DND-41 (cell line): ENCODE measurements at regions not wholly inside any gene's neighbourhood (a gene's known extent, or its start where the extent isn't known, plus 50 kb on each side); places are given as distances from the start of the nearest gene placed in this dataset.
A peak's percentile ranks its signal among the peaks of the same experiment; 100 is the strongest.

Experiments
- ATAC-seq: fragments of 200-7000 bp; cut with Tn5 transposase; 3 replicates; pipeline ENCODE4 v1.9.1; 2021; ENCODE audit warnings: low read depth; ENCODE audit not compliant: insufficient read depth
- DNase-seq: peaks from one replicate; pipeline ENCODE4 v3.0.0-alpha.2; 2020
- H2AFZ ChIP-seq: 2 replicates; pipeline ENCODE4 v1.6.0; 2012; ENCODE audit warnings: low read depth, low read length
- H3K27ac ChIP-seq: 2 replicates; pipeline ENCODE4 v1.5.1; 2012; ENCODE audit warnings: low read length, inconsistent platforms
- H3K27me3 ChIP-seq: fragments of 200-600 bp; sonication (generic); 2 replicates; pipeline ENCODE4 v1.6.0; 2012; ENCODE audit warnings: low read length, mild to moderate bottlenecking, inconsistent platforms; ENCODE audit not compliant: insufficient read depth, poor library complexity
- H3K36me3 ChIP-seq: 2 replicates; pipeline ENCODE4 v1.5.1; 2012; ENCODE audit warnings: low read length, inconsistent platforms; ENCODE audit not compliant: insufficient read depth
- H3K4me1 ChIP-seq: 2 replicates; pipeline ENCODE4 v1.5.1; 2012; ENCODE audit warnings: mild to moderate bottlenecking, low read length; ENCODE audit not compliant: insufficient read depth
- H3K4me2 ChIP-seq: 2 replicates; pipeline ENCODE4 v1.6.0; 2012; ENCODE audit warnings: mild to moderate bottlenecking, moderate library complexity, low read length, inconsistent platforms; ENCODE audit not compliant: insufficient read depth
- H3K4me3 ChIP-seq, 2 experiments: fragments of 200-600 bp in 1 of 2; shearing (Covaris generic) in 1 of 2; 2 replicates each; pipeline ENCODE4 v1.5.1; 2012 to 2016; ENCODE audit warnings: inconsistent platforms in 2 of 2, low read length in 2 of 2, mild to moderate bottlenecking in 2 of 2, low read depth in 1 of 2, moderate library complexity in 1 of 2
- H3K79me2 ChIP-seq: 2 replicates; pipeline ENCODE4 v1.6.0; 2012; ENCODE audit warnings: low read length, inconsistent platforms; ENCODE audit not compliant: insufficient read depth
- H3K9ac ChIP-seq: 2 replicates; pipeline ENCODE4 v1.6.0; 2012; ENCODE audit warnings: low read depth, mild to moderate bottlenecking, inconsistent platforms, low read length, moderate library complexity
- H3K9me3 ChIP-seq: 2 replicates; pipeline ENCODE4 v1.5.1; 2012; ENCODE audit warnings: low read length, moderate library complexity, mild to moderate bottlenecking, inconsistent platforms; ENCODE audit not compliant: insufficient read depth, severe bottlenecking
- H4K20me1 ChIP-seq: 2 replicates; pipeline ENCODE4 v1.6.0; 2012; ENCODE audit warnings: low read length; ENCODE audit not compliant: insufficient read depth
- CTCF ChIP-seq: IDR thresholded peaks from 2 replicates; pipeline ENCODE4 v1.5.1; 2012; ENCODE audit warnings: borderline replicate concordance, low read length, moderate library complexity, mild to moderate bottlenecking; ENCODE audit not compliant: poor library complexity, severe bottlenecking; ENCODE audit errors: extremely low read depth
- EZH2 ChIP-seq: IDR thresholded peaks from 3 replicates; pipeline ENCODE4 v1.6.1; 2012; ENCODE audit warnings: borderline replicate concordance, low read depth, mild to moderate bottlenecking, moderate library complexity, low read length, inconsistent platforms; ENCODE audit not compliant: severe bottlenecking

- Histone ChIP-seq H3K4me1 (no peaks in the 10 kb centered on the region), H3K79me2 (no peaks in the 10 kb centered on the region), H2AFZ (no peak overlapping the region), H3K4me2 (no peak overlapping the region), H3K27me3 (no peaks in the 10 kb centered on the region), H3K27ac (no peak overlapping the region), H3K9me3 (no peaks in the 10 kb centered on the region), H4K20me1 (no peaks in the 10 kb centered on the region), H3K9ac (no peak overlapping the region), H3K4me3 (no peak overlapping the region), H3K36me3 (no peaks in the 10 kb centered on the region)
- DNase-seq = no peak
- no peak for TF ChIP-seq EZH2
- TF ChIP-seq CTCF = no peak
- no peak for ATAC-seq
Measured at GRCh38 chr3:177519588-177519987, 322.3 kb upstream of the TBL1XR1 start.

GRCh38 chr3:177521305-177521704, 324.0 kb upstream of the TBL1XR1 start:
- Histone ChIP-seq H2AFZ (no peak overlapping the region), H3K36me3 (no peaks in the 10 kb centered on the region), H3K27ac (no peak overlapping the region), H3K4me2 (no peak overlapping the region), H4K20me1 (no peaks in the 10 kb centered on the region), H3K4me1 (no peaks in the 10 kb centered on the region), H3K27me3 (no peaks in the 10 kb centered on the region), H3K9ac (no peak overlapping the region), H3K4me3 (no peak overlapping the region), H3K9me3 (no peaks in the 10 kb centered on the region), H3K79me2 (no peaks in the 10 kb centered on the region)
- DNase-seq (no peak), ATAC-seq (0 out of 3 replicates have a peak, but pooled peaks have one; percentile 45)
- TF ChIP-seq EZH2 (no peak), CTCF (no peak)

GRCh38 chr3:177522051-177522450, 324.8 kb upstream of the TBL1XR1 start:
- no peak for DNase-seq
- Histone ChIP-seq H3K9me3 (no peaks in the 10 kb centered on the region), H3K79me2 (no peaks in the 10 kb centered on the region), H3K4me2 (no peak overlapping the region), H3K9ac (no peak overlapping the region), H3K27ac (no peak overlapping the region), H3K27me3 (no peaks in the 10 kb centered on the region), H3K4me3 (no peak overlapping the region), H3K4me1 (no peaks in the 10 kb centered on the region), H2AFZ (no peak overlapping the region), H4K20me1 (no peaks in the 10 kb centered on the region), H3K36me3 (no peaks in the 10 kb centered on the region)
- no peak for TF ChIP-seq CTCF
- TF ChIP-seq EZH2 = no peak
- no peak for ATAC-seq
